B cell (primary cell): ENCODE measurements at regions not wholly inside any gene's neighbourhood (a gene's known extent, or its start where the extent isn't known, plus 50 kb on each side); places are given as distances from the start of the nearest gene placed in this dataset.

Source experiments
- ATAC-seq: fragments of 200-7000 bp; cut with Tn5 transposase; one replicate; pipeline ENCODE4 v1.10.0; 2021; ENCODE audit warnings: low read depth, mild to moderate bottlenecking, moderate number of reproducible peaks, moderate library complexity
- CTCF ChIA-PET: fragments of 350-600 bp; sonication (Branson Sonifier 250); formaldehyde crosslinking; loops from one replicate; lab custom pipeline; 2021; ENCODE audit warnings: antibody characterized with exemption, inconsistent platforms; lab: Charles Lee
- POLR2A ChIA-PET: fragments of 350-600 bp; sonication (Branson Sonifier 250); formaldehyde crosslinking; loops from one replicate; lab custom pipeline; 2021; ENCODE audit warnings: antibody characterized with exemption; lab: Charles Lee
- DNase-seq: peaks from one replicate; pipeline ENCODE4 v3.0.0; 2013
- H2AFZ ChIP-seq: 2 replicates; pipeline ENCODE4 v1.6.1; 2012; ENCODE audit warnings: mild to moderate bottlenecking, low read depth, low read length; ENCODE audit not compliant: insufficient read depth, poor library complexity, severe bottlenecking
- H3K27ac ChIP-seq, 2 donors: 1 replicate in 1 of 2; 2 replicates in 1 of 2; pipeline ENCODE4 v1.5.1; 2012 to 2013; ENCODE audit warnings: low read length in 2 of 2, mild to moderate bottlenecking in 2 of 2, moderate library complexity in 1 of 2
- H3K27me3 ChIP-seq, 4 experiments: fragments of 200-600 bp in 1 of 4; sonication (generic) in 1 of 4; replicated peaks in 1 of 4; 1 replicate in 2 of 4; 2 replicates in 2 of 4; pipeline versions ENCODE4 v1.6.1 to v1.7.0; 2013 to 2016; ENCODE audit warnings: low read length in 3 of 4, mild to moderate bottlenecking in 2 of 4, mixed read lengths in 1 of 4, moderate library complexity in 1 of 4; ENCODE audit not compliant: insufficient read depth in 4 of 4, control insufficient read depth in 3 of 4; ENCODE audit errors: control extremely low read depth in 1 of 4
- H3K36me3 ChIP-seq, 2 experiments: replicated peaks in 1 of 2; 1 replicate in 1 of 2; 2 replicates in 1 of 2; pipeline versions ENCODE4 v1.6.1 to v1.7.1; 2013; ENCODE audit warnings: low read length in 1 of 2; ENCODE audit not compliant: insufficient read depth in 2 of 2, control insufficient read depth in 1 of 2; ENCODE audit errors: control extremely low read depth in 1 of 2, extremely low read depth in 1 of 2
- H3K4me1 ChIP-seq, 2 donors: fragments of 200-600 bp in 1 of 2; sonication (generic) in 1 of 2; 1 replicate in 1 of 2; 2 replicates in 1 of 2; pipeline versions ENCODE4 v1.5.1 to v1.6.1; 2013 to 2017; ENCODE audit warnings: low read length in 2 of 2; ENCODE audit not compliant: control insufficient read depth in 2 of 2, insufficient read depth in 2 of 2
- H3K4me2 ChIP-seq: replicated peaks from 2 replicates; pipeline ENCODE3; 2012; ENCODE audit warnings: mild to moderate bottlenecking, low read depth, low read length; ENCODE audit not compliant: poor library complexity, severe bottlenecking
- H3K4me3 ChIP-seq, 5 experiments: fragments of 200-600 bp in 1 of 5; sonication (generic) in 1 of 5; 1 replicate in 3 of 5; 2 replicates in 2 of 5; pipeline versions ENCODE4 v1.5.1 to v1.7.0; 2011 to 2016; ENCODE audit warnings: low read length in 4 of 5, mild to moderate bottlenecking in 4 of 5, low read depth in 2 of 5, control low read depth in 1 of 5, moderate library complexity in 1 of 5; ENCODE audit not compliant: insufficient read depth in 1 of 5; ENCODE audit errors: control extremely low read depth in 1 of 5, extremely low read depth in 1 of 5
- H3K79me2 ChIP-seq: fragments of 200-600 bp; sonication (generic); one replicate; pipeline ENCODE4 v1.6.0; 2016; ENCODE audit warnings: low read length; ENCODE audit not compliant: control insufficient read depth, insufficient read depth
- H3K9ac ChIP-seq: fragments of 200-600 bp; sonication (generic); 2 replicates; pipeline ENCODE4 v1.6.1; 2017; ENCODE audit warnings: mild to moderate bottlenecking, low read length, moderate library complexity
- H3K9me3 ChIP-seq, 3 donors: one replicate each; pipeline versions ENCODE4 v1.6.1 to v1.7.1; 2013; ENCODE audit warnings: low read length in 2 of 3; ENCODE audit not compliant: control insufficient read depth in 2 of 3, insufficient read depth in 1 of 3; ENCODE audit errors: control extremely low read depth in 1 of 3
- H4K20me1 ChIP-seq: 2 replicates; pipeline ENCODE4 v1.6.0; 2012; ENCODE audit warnings: mild to moderate bottlenecking, low read length; ENCODE audit not compliant: insufficient read depth, control insufficient read depth, poor library complexity, severe bottlenecking
- H3K27ac Mint-ChIP-seq: one replicate; pipeline ENCODE4 v1.8.0; 2021; ENCODE audit warnings: mixed read lengths
- H3K27me3 Mint-ChIP-seq: one replicate; pipeline ENCODE4 v1.8.0; 2021; ENCODE audit warnings: mixed read lengths
- H3K4me1 Mint-ChIP-seq: one replicate; pipeline ENCODE4 v1.8.0; 2021; ENCODE audit warnings: mixed read lengths
- H3K4me3 Mint-ChIP-seq: one replicate; pipeline ENCODE4 v1.8.0; 2021; ENCODE audit warnings: mixed read lengths
- H3K9me3 Mint-ChIP-seq: one replicate; pipeline ENCODE4 v1.8.0; 2022; ENCODE audit warnings: mixed read lengths; ENCODE audit not compliant: insufficient read depth
- CTCF ChIP-seq: fragments of 200-600 bp; IDR thresholded peaks from one replicate; pipeline ENCODE4 v1.8.0; 2022; ENCODE audit warnings: antibody characterized with exemption, mild to moderate bottlenecking
- EZH2 ChIP-seq: IDR thresholded peaks from 2 replicates; pipeline ENCODE4 v1.6.1; 2012; ENCODE audit warnings: borderline replicate concordance, low read depth, mild to moderate bottlenecking, moderate library complexity, low read length; ENCODE audit not compliant: insufficient read depth, poor library complexity, severe bottlenecking
- WGBS: methylation state at CpG from one replicate; pipeline ENCODE4 v1.1.5; 2013; ENCODE audit warnings: missing lambda C conversion rate; ENCODE audit not compliant: insufficient coverage; 5-methylcytosine and 5-hydroxymethylcytosine counted together
- intact Hi-C: fragments of 100-400 bp; cut with micrococcal nuclease; formaldehyde crosslinking; loops from one replicate; pipeline ENCODE4 v1.10.0; 2022

- no peak for DNase-seq
Measured at GRCh38 chr14:87847216-87847755, 145.7 kb downstream of the GALC start.

GRCh38 chr14:87840906-87841305, 152.1 kb downstream of the GALC start:
- Histone ChIP-seq H3K9me3 (no peaks in the 10 kb centered on the region), H3K36me3 (no peaks in the 10 kb centered on the region), H3K4me2 (no peak overlapping the region), H3K27ac (no peak overlapping the region), H3K4me1 (no peaks in the 10 kb centered on the region), H2AFZ (no peak overlapping the region), H3K27me3 (no peaks in the 10 kb centered on the region), H3K79me2 (no peaks in the 10 kb centered on the region), H4K20me1 (no peaks in the 10 kb centered on the region), H3K4me3 (no peak overlapping the region), H3K9ac (no peak overlapping the region)
- H3K4me1 Mint-ChIP-seq = no peaks in the 10 kb centered on the region
- intact Hi-C loops = no loop called here
- POLR2A ChIA-PET = no interaction called here
- no peak overlapping the region for H3K4me3 Mint-ChIP-seq
- no peak overlapping the region for H3K27ac Mint-ChIP-seq
- H3K9me3 Mint-ChIP-seq = no peaks in the 10 kb centered on the region
- DNase-seq (no peak), ATAC-seq (no peak)
- CTCF ChIA-PET = no interaction called here
- no peak for TF ChIP-seq EZH2
- TF ChIP-seq CTCF = no peak
- WGBS = no CpG with 5 or more reads among the region's 2 CpGs
- H3K27me3 Mint-ChIP-seq = no peaks in the 10 kb centered on the region

More at GRCh38 chr14:87847216-87847755, 145.7 kb downstream of the GALC start:
- H3K9me3 ChIP-seq = peaks cover 0 to under 1% (median 0%) of the 10 kb centered on the region in 3 donors
- no peaks in the 10 kb centered on the region for H3K4me1 Mint-ChIP-seq
- peaks cover 5% of the 10 kb centered on the region for H3K27me3 Mint-ChIP-seq
- no peak overlapping the region for H3K27ac Mint-ChIP-seq
- no peak overlapping the region for H3K4me2 ChIP-seq
- H3K27ac ChIP-seq = no peak overlapping the region
- no peak overlapping the region for H3K4me3 ChIP-seq
- no peaks in the 10 kb centered on the region for H4K20me1 ChIP-seq
- no peak for ATAC-seq
- H3K27me3 ChIP-seq = peaks cover 0 to 2% (median 0%) of the 10 kb centered on the region in 4 experiments
- H3K9ac ChIP-seq = no peak overlapping the region
- intact Hi-C loops = no loop called here
- no peaks in the 10 kb centered on the region for H3K9me3 Mint-ChIP-seq
- H3K79me2 ChIP-seq = no peaks in the 10 kb centered on the region
- H3K4me3 Mint-ChIP-seq = no peak overlapping the region
- no peak overlapping the region for H2AFZ ChIP-seq
- POLR2A ChIA-PET = no interaction called here
- H3K36me3 ChIP-seq = no peaks in the 10 kb centered on the region
- WGBS = 94% methylated on average over 2 of the region's 4 CpGs
- CTCF ChIA-PET = no interaction called here
- no peaks in the 10 kb centered on the region for H3K4me1 ChIP-seq
- TF ChIP-seq CTCF = no peak
- no peak for TF ChIP-seq EZH2
